GM21367 (cell line): ENCODE measurements at regions not wholly inside any gene's neighbourhood (a gene's known extent, or its start where the extent isn't known, plus 50 kb on each side); places are given as distances from the start of the nearest gene placed in this dataset.

Source experiments
- ATAC-seq: cut with Tn5 transposase; IDR thresholded peaks from one replicate; pipeline ENCODE4 v1.9.1; 2021; ENCODE audit not compliant: unreplicated experiment

- ATAC-seq = no peak
Measured at GRCh38 chr5:88401686-88402085, 133.0 kb upstream of the TMEM161B start.

DNA sequence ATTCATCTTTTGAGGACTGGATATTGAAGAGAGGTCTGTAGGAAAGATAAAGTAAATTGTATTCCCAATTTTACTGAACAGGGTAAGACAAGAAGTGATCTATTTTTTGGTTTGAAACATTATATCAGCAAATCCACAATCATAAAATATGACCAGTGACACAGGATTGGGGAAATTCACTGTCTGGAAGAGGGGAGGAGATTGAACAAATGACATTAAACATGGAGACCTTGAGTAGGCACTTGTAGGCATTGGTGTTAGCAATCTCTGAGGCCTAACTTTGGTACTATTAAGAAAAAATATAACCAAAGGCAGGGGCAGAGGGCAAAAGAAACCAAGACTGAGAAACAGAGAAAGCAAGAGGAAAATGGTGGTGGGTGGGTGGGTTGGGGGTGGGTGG lies 132.6 kb upstream of the TMEM161B start:
- ATAC-seq = no peak

GRCh38 chr5:88399561-88399960 lies 130.9 kb upstream of the TMEM161B start:
- ATAC-seq = no peak

- no peak for ATAC-seq
Measured at GRCh38 chr5:88398316-88398715, 129.7 kb upstream of the TMEM161B start.

GRCh38 chr5:88396751-88397281 lies 128.2 kb upstream of the TMEM161B start:
- no peak for ATAC-seq

- no peak for ATAC-seq
Measured at GRCh38 chr5:88396000-88396535, 127.4 kb upstream of the TMEM161B start.

DNA sequence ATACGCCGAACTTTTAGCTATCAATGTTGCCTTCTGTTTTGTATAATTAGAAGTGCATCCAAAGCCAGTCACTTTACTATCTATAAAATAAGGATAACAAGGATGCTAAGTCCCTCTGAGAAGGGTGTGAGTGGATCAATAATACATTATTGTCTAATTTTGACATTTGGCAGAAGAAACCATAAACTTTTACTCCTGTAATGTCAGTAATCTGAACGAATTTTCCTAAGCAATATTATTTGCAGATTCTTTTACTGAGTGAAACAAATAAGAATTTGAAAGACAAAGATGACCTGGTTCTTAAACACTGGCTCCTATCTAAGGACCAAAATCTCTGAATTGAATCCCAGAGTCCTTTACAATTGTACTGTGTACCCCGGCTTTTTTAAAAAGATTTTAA lies 126.6 kb upstream of the TMEM161B start:
- no peak for ATAC-seq

DNA sequence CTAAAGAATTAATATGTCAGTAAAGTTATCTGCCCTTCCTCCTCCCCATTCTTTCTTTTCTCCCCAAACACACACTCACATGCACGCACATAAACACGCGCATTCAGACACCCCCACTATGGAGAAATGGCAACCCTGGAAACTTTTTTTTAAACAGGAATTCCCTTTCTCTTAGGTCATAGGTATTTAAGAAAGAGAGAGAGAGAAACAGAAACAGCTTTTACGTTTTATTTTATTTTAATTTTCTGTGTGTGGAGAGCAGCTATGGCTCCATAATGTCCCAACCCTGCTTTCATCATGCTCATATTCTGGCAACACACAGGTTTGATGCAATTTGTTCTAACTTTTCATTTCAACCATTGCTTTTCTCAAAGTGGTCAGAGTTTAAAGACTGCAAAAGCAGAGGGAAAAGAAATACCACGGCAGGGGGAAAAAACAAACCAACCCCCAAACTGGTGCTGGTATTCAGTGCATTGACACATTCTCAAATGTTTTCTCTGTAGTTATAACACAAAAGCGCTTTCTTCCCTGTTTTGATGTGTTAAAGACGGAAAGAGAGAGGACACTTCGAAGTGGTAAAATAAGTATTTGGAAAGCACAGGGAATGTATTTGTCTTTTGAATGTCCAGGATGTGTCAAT lies 126.0 kb upstream of the TMEM161B start:
- no peak for ATAC-seq

DNA sequence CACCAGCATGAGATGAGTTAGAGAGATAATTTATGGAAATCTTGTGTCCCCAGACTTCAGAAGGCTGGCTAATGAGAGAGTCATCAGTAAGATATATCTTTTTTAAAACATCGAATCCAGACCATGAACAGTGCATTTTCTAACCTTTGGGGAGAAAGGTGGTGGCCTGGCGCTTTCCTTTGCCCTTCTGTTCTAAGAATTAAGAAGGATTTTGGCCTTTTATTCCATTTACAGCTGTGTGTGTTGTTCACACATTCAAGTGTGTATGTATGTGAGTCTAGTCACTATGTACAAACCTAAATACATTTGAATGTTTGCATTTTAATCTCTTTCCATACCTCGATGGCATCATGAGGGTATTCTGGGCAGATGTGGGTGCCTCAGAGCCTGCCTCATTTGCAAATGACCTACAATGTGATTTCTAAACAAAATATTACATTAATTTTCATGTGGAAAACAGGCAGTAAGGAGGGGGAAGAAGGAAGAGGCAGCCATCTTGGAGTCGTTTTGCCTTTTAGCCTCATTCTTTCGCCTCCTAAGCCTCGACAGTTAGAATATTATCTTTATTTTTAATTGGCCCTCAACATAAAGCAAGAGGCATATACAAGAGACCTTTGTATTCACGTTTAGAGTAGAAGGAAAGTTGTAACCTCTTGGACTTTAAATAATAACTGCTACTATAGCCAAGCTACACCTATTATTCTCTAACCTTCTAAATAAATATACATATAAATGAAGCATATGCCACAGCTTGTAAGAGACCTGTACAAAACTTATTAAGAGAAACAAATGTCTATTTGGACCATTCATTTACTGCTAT lies 125.3 kb upstream of the TMEM161B start:
- ATAC-seq = no peak

- ATAC-seq = no peak
Measured at GRCh38 chr5:88393042-88393441, 124.4 kb upstream of the TMEM161B start.

DNA sequence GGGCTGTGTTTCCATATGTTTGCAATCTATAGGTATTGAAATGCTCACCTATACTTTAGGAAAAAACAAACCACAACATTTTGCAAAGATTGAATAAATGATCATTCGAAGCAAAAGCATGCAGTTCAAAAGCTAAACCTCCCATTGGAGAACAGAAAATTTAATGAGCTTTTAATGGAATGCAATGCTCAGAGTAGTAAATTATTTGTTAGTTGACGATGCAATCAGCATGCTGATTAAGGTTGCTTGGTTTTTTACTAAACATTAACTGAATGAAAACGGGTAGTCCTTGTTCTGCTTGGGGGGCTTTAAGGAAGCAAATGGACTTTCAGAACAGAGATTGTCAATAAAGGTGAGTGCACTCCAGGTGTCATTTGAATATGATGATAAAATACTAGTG lies 123.3 kb upstream of the TMEM161B start:
- no peak for ATAC-seq

DNA sequence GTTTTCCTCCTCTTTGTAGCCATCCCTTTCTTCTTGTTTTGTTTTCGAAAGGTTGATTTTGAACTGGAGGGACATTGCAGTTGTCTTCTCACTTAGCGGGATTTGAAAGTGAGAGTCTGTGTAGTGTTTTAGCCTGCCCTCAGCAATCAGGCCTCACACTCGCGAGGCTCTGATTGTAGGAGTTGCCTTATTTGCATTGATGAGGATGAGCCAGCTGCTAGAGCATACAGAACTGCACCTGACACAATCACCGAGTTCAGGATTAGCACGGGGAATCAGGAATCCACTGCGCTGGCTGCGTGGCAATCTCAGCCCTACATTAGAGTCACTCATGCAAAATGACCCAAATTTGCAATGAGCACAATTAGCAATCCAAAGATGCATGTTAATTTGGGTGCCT lies 122.5 kb upstream of the TMEM161B start:
- ATAC-seq = no peak

GRCh38 chr5:88390481-88390880 lies 121.8 kb upstream of the TMEM161B start:
- no peak for ATAC-seq

- ATAC-seq = no peak
Measured at GRCh38 chr5:88390096-88390441, 121.4 kb upstream of the TMEM161B start.

GRCh38 chr5:88389338-88390095 lies 120.9 kb upstream of the TMEM161B start:
- no peak for ATAC-seq

- ATAC-seq = no peak
Measured at GRCh38 chr5:88388476-88389337, 120.1 kb upstream of the TMEM161B start.

DNA sequence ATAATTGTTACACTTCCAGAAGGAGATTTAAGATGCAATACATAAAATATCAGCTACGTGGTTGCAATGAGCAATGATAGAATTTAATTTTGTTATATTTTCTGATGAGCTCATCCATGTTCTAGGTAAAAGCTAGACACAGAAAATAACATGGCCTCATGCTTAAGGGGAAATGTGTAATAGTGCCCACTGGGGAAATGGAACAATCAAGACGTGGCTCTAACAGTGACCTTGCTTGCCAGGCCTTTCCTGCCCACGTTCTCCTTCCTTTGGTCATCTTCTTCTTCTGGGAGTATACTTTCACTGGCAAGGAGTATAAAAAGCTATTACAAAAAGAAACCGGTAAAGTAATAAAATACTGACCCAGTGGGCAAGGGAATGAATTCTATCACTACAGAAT lies 116.2 kb upstream of the TMEM161B start:
- no peak for ATAC-seq

DNA sequence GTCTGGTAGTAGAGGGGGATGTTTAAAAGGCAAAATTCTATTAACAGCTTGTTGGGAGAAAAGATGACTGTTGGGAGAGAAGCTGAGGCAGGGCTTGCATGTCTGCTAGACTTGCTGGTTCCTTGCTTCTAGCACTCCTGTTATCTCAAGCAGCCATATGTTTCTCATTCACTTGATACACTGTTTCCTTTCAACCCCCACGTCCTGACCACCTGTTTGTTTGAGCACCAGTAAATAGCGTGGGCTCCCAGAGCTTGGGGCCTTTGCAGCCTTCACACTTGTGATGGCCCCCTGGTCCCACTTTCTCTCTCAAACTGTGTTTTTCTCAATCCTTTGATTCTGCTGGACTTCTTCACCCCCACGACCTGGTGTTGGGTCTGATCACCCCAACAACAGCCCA lies 111.7 kb upstream of the TMEM161B start:
- ATAC-seq = no peak

DNA sequence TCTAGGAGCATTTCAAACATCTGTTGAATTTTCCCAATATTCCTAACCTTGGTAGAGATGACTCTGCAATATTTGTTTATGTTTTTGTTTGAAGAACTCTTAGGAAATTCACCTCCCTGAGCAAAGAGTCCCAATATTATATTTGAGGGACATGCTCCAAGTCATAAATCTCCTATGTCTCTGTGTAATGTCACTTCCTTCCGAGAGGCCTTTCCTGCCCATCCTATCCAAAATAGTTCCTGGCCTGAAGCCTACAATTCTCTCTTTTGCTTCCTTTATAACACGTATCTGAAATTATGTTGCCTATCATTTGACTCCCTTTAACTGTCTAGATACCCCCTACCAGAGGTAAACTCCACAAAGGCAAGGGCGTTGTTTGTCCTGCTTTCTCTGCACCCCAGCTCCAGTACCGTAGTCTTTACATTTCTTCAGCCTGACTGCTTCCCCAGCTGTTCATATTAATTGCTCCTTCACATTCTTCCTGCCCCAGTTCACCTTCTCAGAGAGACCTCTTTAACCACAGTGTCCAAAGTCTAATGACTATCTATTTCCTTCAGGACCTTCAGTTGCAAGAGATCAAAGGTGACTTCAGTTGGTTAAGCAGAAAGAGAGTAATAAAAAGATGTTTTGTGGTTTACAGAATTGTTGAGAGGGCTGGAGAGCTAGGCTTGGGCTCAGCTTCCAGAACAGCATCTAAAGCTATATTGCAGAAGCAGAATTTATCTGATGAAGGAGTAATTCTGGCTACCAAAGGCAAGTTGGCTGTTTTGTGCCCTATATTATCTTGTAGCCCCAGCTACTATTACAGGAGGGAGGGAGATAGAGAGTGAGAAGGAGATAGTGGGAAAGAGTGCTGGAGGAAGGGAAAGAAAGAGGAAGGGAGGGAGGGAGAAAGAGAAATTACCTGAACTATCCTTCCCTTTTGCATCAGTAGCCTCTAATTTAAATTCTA lies 109.3 kb upstream of the TMEM161B start:
- no peak for ATAC-seq
